ENCODE measurements at regions not wholly inside any gene's neighbourhood (a gene's known extent, or its start where the extent isn't known, plus 50 kb on each side); places are given as distances from the start of the nearest gene placed in this dataset.
"Not testable (repeated sequence)": the region's sequence is repeated elsewhere in the genome, so short reads cannot be mapped to it uniquely, and the experiment has no call there.

- no peak for DNase-seq (ENCODE audit: low spot score)
Measured at GRCh38 chr2:118611691-118612090, 235.8 kb downstream of the EN1 start.

GRCh38 chr2:118609138-118609537, 238.3 kb downstream of the EN1 start:
- no peak for DNase-seq (ENCODE audit: low spot score)

DNA sequence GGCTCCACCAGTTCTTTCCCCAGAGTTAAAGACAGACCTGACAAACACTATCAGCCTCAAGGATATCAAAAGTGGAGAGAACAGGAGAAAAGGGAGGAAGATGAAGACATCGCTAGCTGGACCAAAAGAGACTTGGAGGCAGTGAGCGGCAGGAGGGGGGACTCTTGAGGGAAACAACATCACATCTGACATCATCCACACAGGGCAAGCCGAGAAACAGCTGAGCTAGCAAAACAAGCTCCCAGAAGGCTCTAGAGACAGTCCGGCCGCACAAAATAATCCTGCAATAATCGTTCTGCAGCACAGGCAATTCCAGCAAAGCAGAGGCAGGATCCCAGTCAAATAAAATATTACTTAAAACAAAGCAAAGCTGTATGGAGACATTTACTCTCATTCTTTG, 239.8 kb downstream of the EN1 start:
- DNase-seq (ENCODE audit: low spot score): no peak

- DNase-seq (ENCODE audit: low spot score): no peak
Measured at GRCh38 chr2:118604811-118605210, 242.6 kb downstream of the EN1 start.

DNA sequence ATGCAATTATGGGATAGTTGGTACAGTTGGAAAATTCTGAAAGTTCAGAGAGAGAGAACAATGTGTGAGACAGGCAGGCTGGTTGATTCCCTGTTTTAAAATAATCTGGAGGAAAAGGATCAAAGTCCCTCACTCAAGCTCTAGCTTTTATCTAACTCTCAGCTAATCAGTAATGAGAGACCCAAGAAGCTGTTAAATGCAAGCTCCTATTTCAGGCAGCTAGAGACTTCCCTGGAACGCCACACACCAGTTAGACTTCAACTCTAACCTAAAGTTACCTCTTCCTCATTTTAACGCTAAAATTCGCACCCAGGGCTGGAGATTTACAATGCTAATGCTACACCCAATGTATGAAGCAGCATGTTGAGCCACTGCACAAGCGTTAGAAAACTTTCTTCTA, 243.1 kb downstream of the EN1 start:
- no peak for DNase-seq (ENCODE audit: low spot score)

- DNase-seq (ENCODE audit: low spot score): no peak
Measured at GRCh38 chr2:118599141-118599540, 248.3 kb downstream of the EN1 start.

- no peak for DNase-seq (ENCODE audit: low spot score)
Measured at GRCh38 chr2:118596620-118597019, 250.8 kb downstream of the EN1 start.

GRCh38 chr2:118593257-118593656, 254.2 kb downstream of the EN1 start:
- no peak for DNase-seq (ENCODE audit: low spot score)

GRCh38 chr2:118591223-118591622, 256.2 kb downstream of the EN1 start:
- DNase-seq (ENCODE audit: low spot score): no peak

GRCh38 chr2:118589721-118590120, 257.7 kb downstream of the EN1 start:
- DNase-seq (ENCODE audit: low spot score): no peak

GRCh38 chr2:118588850-118589249, 258.6 kb downstream of the EN1 start:
- DNase-seq (ENCODE audit: low spot score): no peak

DNA sequence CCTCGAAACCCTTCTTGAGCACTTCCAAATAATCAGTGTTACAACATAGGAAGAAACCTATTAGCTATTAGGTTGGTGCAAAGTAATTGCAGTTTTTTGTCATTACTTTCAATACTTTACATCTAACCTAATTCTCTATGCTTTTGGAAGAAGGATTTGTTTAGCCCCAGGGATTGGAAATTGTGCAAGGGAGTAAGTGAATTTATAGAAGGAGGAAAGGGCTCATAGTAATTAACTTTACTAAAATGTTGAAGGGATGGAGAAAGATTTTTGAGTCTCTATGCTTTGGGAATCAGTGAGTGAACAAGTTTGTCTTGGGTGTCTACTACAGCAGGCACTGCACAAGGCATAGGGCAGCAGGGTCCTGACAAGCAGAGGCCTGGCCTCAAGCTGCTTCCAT, 261.1 kb downstream of the EN1 start:
- no peak for DNase-seq (ENCODE audit: low spot score)

- no peak for DNase-seq (ENCODE audit: low spot score)
Measured at GRCh38 chr2:118584877-118585276, 262.6 kb downstream of the EN1 start.

DNA sequence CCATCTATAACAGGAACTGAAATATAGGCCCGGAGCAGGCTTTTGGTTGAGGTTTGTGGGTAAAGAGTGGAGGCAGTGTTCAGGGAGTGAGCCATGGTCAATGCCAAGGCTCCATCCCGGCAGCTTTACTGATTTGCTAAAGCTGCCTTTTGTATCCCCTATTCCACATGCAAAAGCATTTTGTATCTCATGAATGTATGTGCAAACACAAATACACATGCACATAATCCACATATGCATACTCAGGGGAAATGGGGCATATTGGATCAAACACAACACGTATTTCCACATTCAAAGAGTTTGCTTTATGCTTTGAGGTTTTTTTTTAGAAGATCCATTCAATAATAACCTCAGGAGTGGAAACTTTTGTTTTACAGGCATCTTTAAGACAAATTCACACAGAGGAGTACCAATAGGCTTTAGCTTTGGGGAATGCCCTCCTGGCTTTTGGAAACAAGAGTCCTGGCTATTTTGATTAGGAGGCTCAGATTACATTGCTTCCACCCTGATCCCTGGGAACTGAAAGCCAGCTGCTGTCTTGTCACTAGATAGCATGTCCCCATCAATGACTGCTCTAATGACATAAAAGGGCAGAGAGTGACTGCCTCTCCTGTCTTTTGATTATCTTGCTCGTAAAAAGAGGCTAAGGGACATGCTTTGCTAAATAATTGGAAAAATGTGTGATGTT, 263.2 kb downstream of the EN1 start:
- no peak for DNase-seq (ENCODE audit: low spot score)

DNA sequence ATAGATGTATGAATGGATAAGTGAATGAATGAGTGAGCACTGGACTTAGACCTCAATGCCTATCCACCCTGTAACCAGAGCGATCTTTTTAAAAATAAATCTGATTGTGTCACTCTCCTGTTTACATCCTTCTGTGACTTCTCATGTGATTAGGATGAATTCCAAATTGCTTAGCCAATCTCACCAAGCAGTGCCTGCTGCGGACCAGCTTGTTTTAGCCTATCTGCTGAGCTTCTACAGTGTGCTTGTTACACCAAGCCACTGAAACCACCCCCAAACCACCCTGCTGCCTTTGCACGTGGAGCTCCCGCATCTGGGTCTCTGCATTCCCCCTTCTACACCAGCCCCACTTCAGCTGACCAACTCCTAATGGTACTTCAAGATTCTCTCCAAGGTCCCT, 265.4 kb downstream of the EN1 start:
- no peak for DNase-seq (ENCODE audit: low spot score)

DNA sequence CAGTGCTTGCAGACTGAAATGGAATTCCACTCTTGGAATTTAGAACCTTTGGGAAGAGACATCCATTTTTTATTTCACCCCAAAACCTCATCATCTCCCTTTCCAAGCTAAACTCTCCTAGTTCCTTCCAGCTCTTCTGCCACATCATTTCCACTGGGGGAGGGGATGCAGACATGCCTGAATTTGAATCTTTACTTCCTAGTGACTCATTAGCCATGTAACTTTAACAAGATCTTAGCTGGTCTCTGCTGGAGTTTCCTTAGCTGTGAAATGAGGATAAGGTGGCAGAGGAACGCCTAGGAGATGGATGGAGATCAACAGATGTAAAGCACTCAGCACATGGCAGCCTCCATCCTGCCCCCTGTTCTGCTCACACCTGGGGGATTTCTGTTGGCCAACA, 266.8 kb downstream of the EN1 start:
- no peak for DNase-seq (ENCODE audit: low spot score)

GRCh38 chr2:118580107-118580506, 267.3 kb downstream of the EN1 start:
- DNase-seq (ENCODE audit: low spot score): no peak

DNA sequence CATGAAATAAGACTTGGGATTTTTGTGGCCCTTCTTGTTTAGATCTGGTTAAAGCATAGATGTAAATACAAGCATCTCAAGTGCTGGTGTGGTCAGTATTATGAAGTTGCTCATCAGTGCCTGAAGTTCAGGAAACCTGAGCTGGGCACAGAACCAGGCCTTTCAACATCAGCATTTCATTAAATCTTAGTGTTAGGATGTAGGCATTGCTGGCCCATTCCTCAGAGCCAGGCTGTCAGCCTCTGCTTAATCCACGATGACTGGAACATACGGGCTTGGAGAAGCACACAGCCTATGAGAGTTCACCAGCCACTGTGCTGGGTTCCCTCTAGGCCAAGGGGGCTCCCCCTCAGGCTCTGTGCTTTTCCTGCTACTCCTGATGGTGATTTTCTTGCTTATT, 270.2 kb downstream of the EN1 start:
- no peak for DNase-seq (ENCODE audit: low spot score)

DNA sequence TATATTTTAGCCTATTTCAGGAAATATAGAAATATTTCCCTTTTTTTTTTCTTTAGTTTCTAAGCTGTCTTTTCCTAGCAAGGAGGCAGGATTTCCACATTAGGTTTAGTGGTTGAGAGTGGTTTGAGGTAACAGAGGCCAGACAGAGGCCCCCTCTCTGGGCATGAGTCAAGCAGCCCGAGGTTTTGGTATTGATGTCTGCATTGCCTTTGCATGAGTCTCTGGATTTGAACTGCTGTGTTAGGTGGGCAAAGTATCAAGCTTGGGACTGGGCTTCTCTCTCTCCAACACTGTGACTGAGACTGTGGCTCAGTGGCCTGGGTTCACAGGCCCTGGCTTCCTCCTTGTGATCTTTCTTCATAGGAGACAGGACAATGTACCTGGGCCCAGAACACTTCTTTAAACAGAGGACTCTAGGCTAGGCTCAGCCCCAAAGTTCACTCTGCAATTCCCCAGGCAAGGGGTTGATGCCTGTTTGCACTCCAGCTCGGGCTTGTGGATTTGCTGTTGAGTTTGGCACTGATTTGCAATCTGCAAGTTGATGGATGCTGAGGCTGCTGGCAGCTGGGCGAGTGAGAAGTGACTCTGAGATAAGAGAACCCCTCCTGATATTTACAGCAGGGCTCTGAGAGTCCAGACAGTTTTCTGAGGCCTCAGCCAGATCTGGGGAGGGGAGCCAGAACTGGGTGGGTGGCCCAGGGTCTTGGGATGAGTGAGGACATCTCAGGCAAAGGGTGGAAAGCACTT, 271.2 kb downstream of the EN1 start:
- no peak for DNase-seq (ENCODE audit: low spot score)

DNA sequence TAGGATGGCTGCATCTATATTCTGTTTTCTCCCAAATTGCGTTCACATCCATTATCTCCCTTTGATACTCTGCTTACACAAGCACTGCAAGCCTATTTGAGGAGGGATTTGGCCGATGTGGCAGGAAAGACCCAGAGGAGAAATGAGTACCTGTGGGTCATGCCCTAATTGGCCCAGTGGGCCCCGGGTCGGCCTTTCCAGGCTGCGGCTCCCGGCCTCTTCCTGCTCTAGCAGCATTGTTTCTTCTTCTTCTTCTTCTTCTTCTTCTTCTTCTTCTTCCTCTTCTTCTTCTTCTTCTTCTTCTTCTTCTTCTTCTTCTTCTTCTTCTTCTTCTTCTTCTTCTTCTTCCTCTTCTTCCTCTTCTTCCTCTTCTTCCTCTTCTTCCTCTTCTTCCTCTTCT, 275.1 kb downstream of the EN1 start:
- not testable (repeated sequence) for DNase-seq (ENCODE audit: low spot score)

- no peak for DNase-seq (ENCODE audit: low spot score)
Measured at GRCh38 chr2:118569876-118570535, 277.4 kb downstream of the EN1 start.

DNA sequence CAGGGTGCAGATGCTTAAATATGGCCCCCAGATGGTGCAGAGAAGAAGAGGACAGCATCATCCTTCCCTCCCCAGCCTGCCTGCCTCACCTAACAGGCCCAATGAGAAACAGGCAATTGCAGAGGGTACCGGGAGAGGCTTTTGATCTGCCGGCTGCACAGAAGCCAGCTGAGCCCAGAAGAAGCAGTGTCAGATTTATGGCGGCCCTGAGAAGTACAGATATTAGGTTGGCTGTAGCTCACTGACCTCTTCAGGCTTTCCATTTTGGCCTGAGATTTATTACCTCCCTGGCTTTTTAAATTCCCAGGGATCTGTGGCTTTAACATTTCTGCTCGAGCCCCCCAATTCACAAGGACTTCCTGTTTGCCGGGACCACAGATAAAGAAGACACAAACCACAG, 278.7 kb downstream of the EN1 start:
- DNase-seq (ENCODE audit: low spot score): no peak

DNA sequence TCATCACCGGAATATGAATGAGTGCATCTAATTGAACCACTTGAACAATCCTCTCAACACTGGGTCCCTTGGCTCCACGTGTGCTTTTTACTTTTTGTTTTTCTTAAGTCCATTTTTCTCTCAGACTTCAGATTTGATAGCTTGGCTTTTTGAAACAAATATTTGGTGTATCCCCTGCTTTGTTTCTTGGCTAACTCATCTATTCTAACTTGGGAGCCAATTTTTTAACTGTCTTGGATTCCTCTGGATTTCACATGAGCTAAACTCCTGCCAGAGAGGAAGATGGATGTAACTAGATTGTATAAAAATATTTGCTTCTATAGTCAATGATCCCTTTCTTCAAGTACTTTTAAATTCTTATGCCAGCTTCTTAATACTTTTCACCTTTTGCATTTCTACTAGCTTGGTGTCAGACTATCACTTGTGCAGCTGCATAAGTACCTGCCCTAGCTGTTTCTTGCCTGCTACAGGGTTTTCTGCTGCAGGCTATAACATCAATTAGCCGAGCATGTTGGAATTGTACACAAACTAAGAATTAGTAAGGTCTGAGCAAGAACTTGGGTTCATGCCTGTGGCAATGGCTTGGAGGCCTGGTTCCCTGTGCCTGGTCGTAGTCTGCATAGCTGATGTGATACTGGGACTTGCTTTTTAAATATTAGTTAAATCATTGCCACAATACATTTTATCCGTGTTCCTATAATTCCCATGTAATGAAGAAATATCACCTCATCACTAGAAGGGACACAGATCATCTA, 281.5 kb downstream of the EN1 start:
- no peak for DNase-seq (ENCODE audit: low spot score)
